HG03159 (cell line): ENCODE measurements at regions not wholly inside any gene's neighbourhood (a gene's known extent, or its start where the extent isn't known, plus 50 kb on each side); places are given as distances from the start of the nearest gene placed in this dataset.
A peak's percentile ranks its signal among the peaks of the same experiment; 100 is the strongest.
"Not testable (repeated sequence)": the region's sequence is repeated elsewhere in the genome, so short reads cannot be mapped to it uniquely, and the experiment has no call there.

Experiments used
- ATAC-seq: cut with Tn5 transposase; IDR thresholded peaks from one replicate; pipeline ENCODE4 v1.9.1; 2021; ENCODE audit warnings: mild to moderate bottlenecking, moderate library complexity; ENCODE audit not compliant: unreplicated experiment

DNA sequence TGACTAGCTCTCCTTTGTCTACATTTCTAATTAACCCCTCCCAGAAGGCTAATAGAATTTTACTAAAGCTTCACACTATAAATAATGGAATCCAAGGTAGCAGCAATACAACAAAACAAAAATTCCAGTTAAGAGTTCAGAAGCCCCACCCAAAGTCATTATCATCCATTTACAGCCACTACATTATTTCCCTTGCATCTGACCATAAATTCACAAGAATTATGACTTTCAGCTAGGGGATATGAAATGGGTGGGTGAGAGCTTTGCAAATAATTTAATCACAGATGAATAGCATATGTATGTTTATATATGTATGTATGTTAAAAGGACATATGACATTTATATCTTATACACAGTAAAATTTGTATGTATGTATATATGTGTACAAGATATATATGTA is 65.3 kb upstream of the PTGDR start:
- ATAC-seq = no peak

- ATAC-seq = no peak
Observed at GRCh38 chr14:52190337-52190931, 77.1 kb upstream of the PTGDR start.

GRCh38 chr14:52189325-52189724 is 78.2 kb upstream of the PTGDR start:
- no peak for ATAC-seq

- ATAC-seq = no peak
Observed at GRCh38 chr14:52188381-52188780, 79.1 kb upstream of the PTGDR start.

- no peak for ATAC-seq
Observed at GRCh38 chr14:52185178-52185577, 82.3 kb upstream of the PTGDR start.

GRCh38 chr14:52182853-52183252 is 84.6 kb upstream of the PTGDR start:
- ATAC-seq = no peak

DNA sequence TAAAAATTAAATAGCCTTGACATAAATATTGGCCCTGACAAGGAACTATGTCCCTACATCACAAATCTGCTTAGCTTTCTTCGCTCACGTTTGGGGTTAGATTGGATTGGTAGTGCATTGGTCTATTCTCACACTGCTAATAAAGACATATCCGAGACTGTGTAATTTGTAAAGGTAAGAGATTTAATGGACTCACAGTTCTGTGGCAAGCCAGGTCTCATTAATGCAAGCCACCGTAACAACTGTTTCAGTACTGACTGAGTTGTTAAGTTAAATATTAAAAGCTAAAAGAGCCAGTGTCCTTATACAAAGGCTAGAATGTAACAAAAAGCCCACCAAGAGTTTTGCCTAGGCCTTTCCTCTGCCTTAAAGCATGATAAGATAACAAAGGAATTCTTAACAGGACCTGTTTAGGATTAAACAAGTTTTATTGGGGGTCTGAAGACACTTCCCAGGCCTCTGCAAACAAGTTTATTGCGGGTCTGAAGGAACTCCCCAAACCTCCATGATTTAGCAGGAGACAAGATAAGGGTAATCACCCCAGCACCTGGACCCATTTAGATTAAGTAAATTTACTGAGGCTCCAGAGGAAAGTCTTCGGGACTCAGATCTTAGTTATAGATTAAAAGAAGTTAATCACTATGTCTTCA is 88.2 kb upstream of the PTGDR start:
- ATAC-seq = no peak

GRCh38 chr14:52175982-52176502 is 91.5 kb upstream of the PTGDR start:
- peak; percentile 85 for ATAC-seq

- ATAC-seq = not testable (repeated sequence)
Observed at GRCh38 chr14:52171932-52172331, 95.6 kb upstream of the PTGDR start.

- ATAC-seq = no peak
Observed at GRCh38 chr14:52166822-52167221, 98.0 kb upstream of the NID2 start.

DNA sequence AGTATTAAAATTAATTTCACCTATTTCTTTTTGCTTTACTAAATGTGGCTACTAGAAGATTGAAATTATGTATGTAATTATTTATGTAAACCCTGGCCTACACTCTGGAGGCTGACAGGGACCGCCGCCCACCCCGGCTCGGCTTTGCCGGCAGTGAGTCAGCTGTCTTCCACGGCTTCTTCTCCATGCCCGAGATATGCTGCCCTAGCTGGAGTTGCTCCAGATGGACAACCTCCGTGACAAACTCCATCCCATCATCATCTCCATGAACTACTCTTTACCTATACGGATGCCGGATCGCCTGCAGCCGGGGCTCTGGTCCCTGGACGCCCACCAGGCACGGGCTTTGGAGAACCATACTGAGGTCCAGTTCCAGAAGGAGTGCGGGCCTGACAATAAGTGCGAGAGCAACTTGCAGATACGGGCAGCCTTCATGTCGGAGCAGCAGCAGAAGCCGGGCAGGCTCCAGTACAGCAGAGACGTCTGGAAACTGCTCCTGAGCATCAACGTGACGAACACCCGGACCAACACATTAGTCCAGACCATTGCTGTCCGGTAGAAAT is 86.9 kb upstream of the NID2 start:
- ATAC-seq = no peak

- ATAC-seq = no peak
Observed at GRCh38 chr14:52154992-52155650, 86.3 kb upstream of the NID2 start.

GRCh38 chr14:52153939-52154338 is 85.1 kb upstream of the NID2 start:
- no peak for ATAC-seq

DNA sequence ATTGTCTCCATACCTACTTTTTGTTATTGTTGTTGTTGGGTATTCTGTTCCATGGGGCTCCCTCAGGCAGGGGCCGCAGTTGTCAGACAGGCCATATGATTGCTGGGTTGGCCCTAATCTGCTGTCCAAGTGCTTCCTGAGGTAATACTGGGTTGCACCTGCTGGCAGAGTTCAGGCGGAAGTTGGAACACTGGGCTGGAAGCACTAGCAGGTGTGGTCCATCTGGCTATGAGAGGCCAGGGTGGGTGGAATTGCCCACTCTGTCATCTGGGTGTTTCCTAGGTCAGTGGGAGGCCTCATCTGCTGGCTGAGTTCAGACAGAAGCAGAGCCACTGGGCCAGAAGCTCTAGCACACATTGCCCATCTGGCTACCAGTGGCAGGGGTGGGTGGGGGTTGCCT is 81.3 kb upstream of the NID2 start:
- no peak for ATAC-seq

DNA sequence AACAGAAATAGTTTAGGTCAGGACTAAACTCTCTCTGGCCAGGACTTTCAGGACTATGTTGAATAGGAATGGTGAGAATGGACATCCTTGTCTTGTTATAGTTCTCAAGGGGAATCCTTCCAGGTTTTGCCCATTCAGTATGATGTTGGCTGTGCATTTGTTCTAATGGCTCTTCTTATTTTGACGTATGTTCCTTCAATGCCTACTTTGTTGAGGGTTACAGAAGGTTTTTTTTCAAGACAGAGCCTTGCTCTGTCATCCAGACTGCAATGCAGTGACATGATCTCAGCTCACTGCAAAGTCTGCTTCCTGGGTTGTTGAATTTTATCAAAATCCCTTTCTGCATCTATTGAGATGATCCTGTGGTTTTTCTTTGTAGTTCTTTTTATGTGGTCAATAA is 79.5 kb upstream of the NID2 start:
- ATAC-seq = no peak

GRCh38 chr14:52146504-52146903 is 77.6 kb upstream of the NID2 start:
- ATAC-seq = no peak

- ATAC-seq = not testable (repeated sequence)
Observed at GRCh38 chr14:52144099-52144498, 75.2 kb upstream of the NID2 start.

DNA sequence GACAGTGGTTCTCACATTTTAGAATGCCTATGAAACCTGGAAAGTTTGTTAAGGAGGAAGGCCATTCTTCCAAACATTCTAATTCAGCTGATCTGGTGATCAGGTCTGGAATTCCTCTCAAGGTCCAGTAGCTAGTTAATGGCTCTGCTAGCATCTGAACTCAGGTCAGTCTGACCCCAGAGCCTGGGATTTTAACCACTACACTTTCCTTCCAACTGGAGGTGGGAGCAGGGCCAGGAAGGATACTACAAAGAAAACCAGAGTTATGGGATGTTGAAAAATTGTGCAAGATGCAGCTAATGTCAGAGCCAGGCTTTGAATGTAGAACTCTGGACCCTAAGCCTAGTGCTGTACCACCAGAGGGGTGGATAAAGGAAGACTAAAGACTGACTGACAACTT is 73.6 kb upstream of the NID2 start:
- no peak for ATAC-seq

- ATAC-seq = no peak
Observed at GRCh38 chr14:52131640-52132320, 62.9 kb upstream of the NID2 start.

GRCh38 chr14:52129721-52130120 is 60.9 kb upstream of the NID2 start:
- ATAC-seq = no peak

GRCh38 chr14:52125885-52126284 is 57.0 kb upstream of the NID2 start:
- ATAC-seq = no peak
